ENCODE measurements at regions not wholly inside any gene's neighbourhood (a gene's known extent, or its start where the extent isn't known, plus 50 kb on each side); places are given as distances from the start of the nearest gene placed in this dataset.
"Not testable (repeated sequence)": the region's sequence is repeated elsewhere in the genome, so short reads cannot be mapped to it uniquely, and the experiment has no call there.

DNA sequence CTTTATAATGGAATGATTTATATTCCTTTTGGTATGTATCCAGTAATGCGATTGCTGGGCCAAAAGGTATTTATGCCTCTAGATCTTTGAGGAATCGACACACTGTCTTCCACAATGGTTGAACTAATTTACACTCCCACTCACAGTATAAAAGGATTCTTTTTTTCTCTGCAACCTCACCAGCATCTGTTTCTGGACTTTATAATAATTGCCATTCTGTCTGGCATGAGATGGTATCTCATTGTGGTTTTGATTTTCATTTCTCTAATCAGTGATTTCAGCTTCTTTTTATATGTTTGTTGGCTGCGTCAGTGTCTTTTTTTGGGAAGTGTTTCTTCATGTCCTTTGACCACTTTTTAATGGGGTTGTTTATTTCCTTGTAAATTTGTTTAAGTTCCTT, 679.3 kb downstream of the JRKL start:
- Histone ChIP-seq H3K9me3 (ENCODE audit: control insufficient read depth, insufficient read depth, low read length) (no peaks in the 10 kb centered on the region), H3K36me3 (ENCODE audit: insufficient read depth, low read length) (no peaks in the 10 kb centered on the region), H3K4me1 (ENCODE audit: insufficient read depth, low read length) (no peaks in the 10 kb centered on the region), H3K9ac (ENCODE audit: low read depth, low read length) (no peak overlapping the region)

DNA sequence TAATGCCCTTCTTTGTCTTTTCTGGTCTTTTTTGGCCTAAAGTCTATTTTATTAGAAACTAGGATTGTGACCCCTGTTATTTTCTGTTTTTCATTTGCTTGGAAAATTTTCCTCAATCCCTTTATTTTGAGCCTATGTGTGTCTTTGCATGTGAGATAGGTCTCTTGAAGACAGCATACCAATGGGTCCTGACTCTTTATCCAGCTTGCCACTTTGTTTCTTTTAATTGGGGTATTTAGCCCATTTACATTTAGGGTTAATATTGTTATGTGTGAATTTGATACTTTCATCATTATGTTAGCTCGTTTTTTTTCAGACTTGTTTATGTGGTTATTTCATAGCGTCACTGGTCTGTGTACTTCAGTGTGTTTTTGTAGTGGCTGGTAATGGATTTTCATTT, 682.6 kb downstream of the JRKL start:
- no peaks in the 10 kb centered on the region for H3K4me1 ChIP-seq (ENCODE audit: insufficient read depth, low read length)
- H3K9me3 ChIP-seq (ENCODE audit: control insufficient read depth, insufficient read depth, low read length) = no peaks in the 10 kb centered on the region

DNA sequence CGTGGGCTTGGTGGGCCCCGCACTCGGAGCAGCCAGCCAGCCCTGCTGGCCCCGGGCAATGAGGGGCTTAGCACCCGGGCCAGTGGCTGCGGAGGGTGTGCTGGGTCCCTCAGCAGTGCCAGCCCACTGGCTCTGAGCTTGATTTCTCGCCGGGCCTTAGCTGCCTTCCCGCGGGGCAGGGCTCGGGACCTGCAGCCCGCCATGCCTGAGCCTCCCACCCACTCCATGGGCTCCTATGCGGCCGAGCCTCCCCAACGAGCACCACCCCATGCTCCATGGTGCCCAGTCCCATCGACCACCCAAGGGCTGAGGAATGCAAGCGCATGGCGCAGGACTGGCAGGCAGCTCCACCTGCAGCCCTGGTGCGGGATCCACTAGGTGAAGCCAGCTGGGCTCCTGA, 686.9 kb downstream of the JRKL start:
- H3K9ac ChIP-seq (ENCODE audit: low read depth, low read length); H3K9me3 ChIP-seq (ENCODE audit: control insufficient read depth, insufficient read depth, low read length); H3K4me1 ChIP-seq (ENCODE audit: insufficient read depth, low read length); H3K36me3 ChIP-seq (ENCODE audit: insufficient read depth, low read length): not testable (repeated sequence)

More for the DNA sequence above, 682.6 kb downstream of the JRKL start:
- Histone ChIP-seq H3K9ac (ENCODE audit: low read depth, low read length) (no peak overlapping the region), H3K36me3 (ENCODE audit: insufficient read depth, low read length) (no peaks in the 10 kb centered on the region)

GRCh38 chr11:97078443-97078842, 688.6 kb downstream of the JRKL start:
- no peaks in the 10 kb centered on the region for H3K4me1 ChIP-seq (ENCODE audit: insufficient read depth, low read length)
- no peak overlapping the region for H3K9ac ChIP-seq (ENCODE audit: low read depth, low read length)
- H3K36me3 ChIP-seq (ENCODE audit: insufficient read depth, low read length) = no peaks in the 10 kb centered on the region
- H3K9me3 ChIP-seq (ENCODE audit: control insufficient read depth, insufficient read depth, low read length) = no peaks in the 10 kb centered on the region

- H3K9ac ChIP-seq (ENCODE audit: low read depth, low read length) = no peak overlapping the region
- H3K36me3 ChIP-seq (ENCODE audit: insufficient read depth, low read length) = no peaks in the 10 kb centered on the region
- no peaks in the 10 kb centered on the region for H3K4me1 ChIP-seq (ENCODE audit: insufficient read depth, low read length)
- no peaks in the 10 kb centered on the region for H3K9me3 ChIP-seq (ENCODE audit: control insufficient read depth, insufficient read depth, low read length)
Measured at GRCh38 chr11:97079244-97079643, 689.4 kb downstream of the JRKL start.

GRCh38 chr11:97087419-97087818, 697.6 kb downstream of the JRKL start:
- Histone ChIP-seq H3K9ac (ENCODE audit: low read depth, low read length) (no peak overlapping the region), H3K9me3 (ENCODE audit: control insufficient read depth, insufficient read depth, low read length) (no peaks in the 10 kb centered on the region), H3K4me1 (ENCODE audit: insufficient read depth, low read length) (no peaks in the 10 kb centered on the region), H3K36me3 (ENCODE audit: insufficient read depth, low read length) (no peaks in the 10 kb centered on the region)

DNA sequence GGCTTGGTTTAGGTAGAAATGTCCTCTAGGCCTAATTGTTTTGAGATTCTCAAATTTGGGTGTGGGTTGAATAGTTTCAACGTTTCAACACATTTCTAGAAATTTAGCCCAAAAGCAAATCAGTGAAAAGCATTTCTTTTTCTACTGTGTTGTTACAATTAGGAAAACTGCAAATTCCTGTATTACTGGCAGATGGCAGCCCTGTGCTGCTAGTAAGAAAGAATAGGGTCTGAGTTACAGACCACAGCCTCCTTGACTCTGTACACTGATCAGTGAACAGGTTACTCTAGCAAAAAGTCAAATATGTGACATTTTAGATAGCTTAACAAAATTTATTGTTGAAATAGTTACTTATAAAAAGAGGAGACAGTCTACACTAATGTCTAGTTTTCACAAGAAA, 703.0 kb downstream of the JRKL start:
- Histone ChIP-seq H3K4me1 (ENCODE audit: insufficient read depth, low read length) (no peaks in the 10 kb centered on the region), H3K36me3 (ENCODE audit: insufficient read depth, low read length) (no peaks in the 10 kb centered on the region), H3K9ac (ENCODE audit: low read depth, low read length) (no peak overlapping the region), H3K9me3 (ENCODE audit: control insufficient read depth, insufficient read depth, low read length) (no peaks in the 10 kb centered on the region)

GRCh38 chr11:97102180-97102579, 712.4 kb downstream of the JRKL start:
- H3K36me3 ChIP-seq (ENCODE audit: insufficient read depth, low read length); H3K4me1 ChIP-seq (ENCODE audit: insufficient read depth, low read length); H3K9me3 ChIP-seq (ENCODE audit: control insufficient read depth, insufficient read depth, low read length); H3K9ac ChIP-seq (ENCODE audit: low read depth, low read length): not testable (repeated sequence)

- no peaks in the 10 kb centered on the region for H3K4me1 ChIP-seq (ENCODE audit: insufficient read depth, low read length)
- H3K9ac ChIP-seq (ENCODE audit: low read depth, low read length) = no peak overlapping the region
- H3K36me3 ChIP-seq (ENCODE audit: insufficient read depth, low read length) = no peaks in the 10 kb centered on the region
- H3K9me3 ChIP-seq (ENCODE audit: control insufficient read depth, insufficient read depth, low read length) = no peaks in the 10 kb centered on the region
Measured at GRCh38 chr11:97107604-97108003, 717.8 kb downstream of the JRKL start.

- no peaks in the 10 kb centered on the region for H3K36me3 ChIP-seq (ENCODE audit: insufficient read depth, low read length)
- H3K9ac ChIP-seq (ENCODE audit: low read depth, low read length) = no peak overlapping the region
- H3K9me3 ChIP-seq (ENCODE audit: control insufficient read depth, insufficient read depth, low read length) = no peaks in the 10 kb centered on the region
- no peaks in the 10 kb centered on the region for H3K4me1 ChIP-seq (ENCODE audit: insufficient read depth, low read length)
Measured at GRCh38 chr11:97109078-97109477, 719.3 kb downstream of the JRKL start.

- H3K36me3 ChIP-seq (ENCODE audit: insufficient read depth, low read length) = no peaks in the 10 kb centered on the region
- H3K9ac ChIP-seq (ENCODE audit: low read depth, low read length) = no peak overlapping the region
- H3K4me1 ChIP-seq (ENCODE audit: insufficient read depth, low read length) = no peaks in the 10 kb centered on the region
- H3K9me3 ChIP-seq (ENCODE audit: control insufficient read depth, insufficient read depth, low read length) = no peaks in the 10 kb centered on the region
Measured at GRCh38 chr11:97110376-97110775, 720.6 kb downstream of the JRKL start.

DNA sequence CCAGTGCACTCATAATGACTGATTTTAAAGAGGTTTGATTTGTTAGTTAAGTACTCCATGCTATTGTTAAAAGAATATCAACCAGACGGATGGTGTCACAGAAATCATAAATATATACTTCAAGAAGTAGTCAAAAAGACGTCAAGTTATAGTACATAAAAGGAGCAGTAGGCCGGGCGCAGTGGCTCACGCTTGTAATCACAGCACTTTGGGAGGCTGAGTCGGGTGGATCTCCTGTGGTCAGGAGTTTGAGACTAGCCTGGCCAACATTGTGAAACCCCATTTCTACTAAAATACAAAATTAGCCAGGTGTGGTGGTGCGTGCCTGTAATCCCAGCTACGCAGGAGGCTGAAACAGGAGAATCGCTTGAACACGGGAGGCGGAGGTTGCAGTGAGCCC, 721.7 kb downstream of the JRKL start:
- no peaks in the 10 kb centered on the region for H3K9me3 ChIP-seq (ENCODE audit: control insufficient read depth, insufficient read depth, low read length)
- H3K36me3 ChIP-seq (ENCODE audit: insufficient read depth, low read length) = no peaks in the 10 kb centered on the region
- no peak overlapping the region for H3K9ac ChIP-seq (ENCODE audit: low read depth, low read length)
- no peaks in the 10 kb centered on the region for H3K4me1 ChIP-seq (ENCODE audit: insufficient read depth, low read length)

DNA sequence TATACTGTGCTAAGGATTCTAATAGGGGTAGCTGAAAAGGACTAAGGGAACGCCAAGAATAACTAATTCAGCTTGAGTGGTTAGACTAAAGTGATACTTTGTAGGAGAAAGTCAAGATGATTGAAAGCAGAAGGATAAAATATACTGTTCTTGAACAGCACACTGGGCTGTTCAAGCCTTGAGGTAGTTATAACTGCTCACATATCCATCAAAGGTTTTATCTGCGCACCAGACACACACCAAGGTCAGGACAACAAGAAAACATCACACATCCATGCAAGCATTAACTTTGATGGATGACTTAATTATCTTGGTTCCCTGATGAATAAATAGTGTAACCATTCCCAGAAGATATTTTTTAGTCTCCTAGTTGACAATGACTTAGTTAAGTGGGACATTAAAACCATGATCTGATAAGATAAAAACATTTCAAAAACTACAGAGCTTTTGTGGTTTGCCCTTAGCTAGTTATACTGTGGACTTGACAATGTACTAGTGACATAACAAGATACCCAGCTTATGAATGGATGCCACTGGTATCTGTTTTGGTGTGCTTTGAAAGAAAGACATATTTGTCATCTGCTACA, 728.9 kb downstream of the JRKL start:
- Histone ChIP-seq H3K4me1 (ENCODE audit: insufficient read depth, low read length) (peaks cover 4% of the 10 kb centered on the region; the same call in 1 of the 2 replicates), H3K36me3 (ENCODE audit: insufficient read depth, low read length) (no peaks in the 10 kb centered on the region), H3K9me3 (ENCODE audit: control insufficient read depth, insufficient read depth, low read length) (no peaks in the 10 kb centered on the region), H3K9ac (ENCODE audit: low read depth, low read length) (no peak overlapping the region)

GRCh38 chr11:97123237-97123636, 733.4 kb downstream of the JRKL start:
- Histone ChIP-seq H3K9ac (ENCODE audit: low read depth, low read length) (no peak overlapping the region), H3K36me3 (ENCODE audit: insufficient read depth, low read length) (no peaks in the 10 kb centered on the region), H3K4me1 (ENCODE audit: insufficient read depth, low read length) (peaks cover 4% of the 10 kb centered on the region; the same call in 1 of the 2 replicates), H3K9me3 (ENCODE audit: control insufficient read depth, insufficient read depth, low read length) (no peaks in the 10 kb centered on the region)

DNA sequence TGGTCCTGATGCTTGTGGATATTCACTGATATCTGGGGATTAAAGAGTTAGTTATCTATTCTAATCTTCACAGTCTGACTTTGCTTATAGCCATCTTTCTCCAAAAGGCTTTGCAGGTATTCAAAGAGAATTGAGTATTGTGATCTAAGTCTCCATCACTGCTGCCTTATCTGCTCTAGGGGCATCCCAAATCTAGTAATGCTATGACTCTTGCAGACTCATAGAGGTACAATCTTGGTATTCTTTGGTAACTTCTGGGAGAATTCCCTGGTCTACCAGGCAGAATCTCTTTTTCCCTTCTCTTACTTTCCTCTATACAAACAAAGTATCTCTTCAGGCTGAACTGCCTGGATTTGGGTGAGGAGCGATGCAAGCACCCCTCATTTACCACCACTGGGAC, 746.3 kb downstream of the JRKL start:
- H3K9me3 ChIP-seq (ENCODE audit: control insufficient read depth, insufficient read depth, low read length) = no peaks in the 10 kb centered on the region
- no peaks in the 10 kb centered on the region for H3K36me3 ChIP-seq (ENCODE audit: insufficient read depth, low read length)
- H3K9ac ChIP-seq (ENCODE audit: low read depth, low read length) = no peak overlapping the region
- H3K4me1 ChIP-seq (ENCODE audit: insufficient read depth, low read length) = no peaks in the 10 kb centered on the region
